ACHN (cell line): ENCODE measurements at regions not wholly inside any gene's neighbourhood (a gene's known extent, or its start where the extent isn't known, plus 50 kb on each side); places are given as distances from the start of the nearest gene placed in this dataset.

Experiments
- DNase-seq: peaks from one replicate; pipeline ENCODE4 v3.0.0-alpha.2; 2015
- in situ Hi-C: cut with HindIII; loops from 2 replicates; pipeline ENCODE4 v1.10.0; 2017; ENCODE audit warnings: low sequenced_read_pairs, low pct_ligation_motif_present, low pct_unique_long_range_greater_than_20kb

DNA sequence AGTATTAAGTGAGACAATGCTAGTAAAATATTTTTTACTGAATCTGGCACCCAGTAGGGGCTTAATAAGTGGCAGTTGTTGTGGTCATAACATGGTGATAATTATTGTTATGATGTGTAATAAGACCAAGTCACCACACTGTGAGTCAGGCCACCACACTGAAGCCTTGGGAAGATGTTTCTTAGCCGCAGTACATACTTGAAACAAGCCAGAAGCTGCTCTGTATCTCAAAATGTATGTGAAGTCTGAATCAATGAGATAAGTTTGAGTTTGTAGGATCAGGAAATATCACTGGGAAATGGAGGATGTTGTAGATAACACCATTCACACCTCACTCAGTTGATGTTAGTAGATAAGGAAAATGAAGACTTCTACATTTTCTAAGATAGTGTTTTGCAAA is 51.3 kb upstream of the PTPN3 start:
- no peak for DNase-seq
- in situ Hi-C loops: no loop called here

DNA sequence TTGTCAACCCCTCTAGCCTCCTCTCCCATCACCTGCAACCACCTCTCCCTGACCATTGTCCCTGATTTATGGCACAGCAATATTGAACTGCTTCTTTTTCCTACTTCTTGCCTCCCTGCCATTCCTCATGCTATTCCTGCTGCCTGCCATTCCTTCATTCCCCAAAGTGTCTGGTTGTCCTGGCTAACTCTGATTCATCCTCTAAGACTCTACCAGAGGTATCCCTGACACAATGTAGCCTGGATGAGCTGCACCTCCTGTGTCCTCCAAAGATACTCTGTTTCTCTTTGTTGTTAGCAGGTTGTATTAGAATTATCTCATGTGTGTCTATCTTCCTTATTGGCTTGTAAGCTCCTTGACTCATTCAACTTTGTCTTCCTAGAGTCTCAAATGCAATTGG is 53.5 kb upstream of the PTPN3 start:
- in situ Hi-C loops: no loop called here
- no peak for DNase-seq

DNA sequence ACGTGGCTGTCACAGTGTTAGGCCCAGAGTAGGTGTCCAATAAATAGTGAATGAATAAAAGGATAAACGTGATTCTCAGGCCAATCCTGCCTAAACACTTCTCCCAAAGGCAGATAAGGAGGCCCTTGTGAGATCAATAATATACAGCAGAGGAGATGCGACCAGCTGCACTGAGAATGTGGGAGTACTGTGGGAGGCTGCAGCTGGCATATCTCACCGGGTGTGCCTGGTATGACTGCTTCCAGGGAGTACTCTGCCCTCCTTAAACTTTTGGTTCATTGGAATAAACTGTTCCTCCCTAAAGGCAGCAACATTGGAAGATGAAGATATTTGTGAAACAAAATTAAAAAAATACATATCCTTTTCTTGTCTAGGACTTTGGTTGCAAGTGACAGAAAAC is 57.1 kb upstream of the PTPN3 start:
- in situ Hi-C loops: no loop called here

DNA sequence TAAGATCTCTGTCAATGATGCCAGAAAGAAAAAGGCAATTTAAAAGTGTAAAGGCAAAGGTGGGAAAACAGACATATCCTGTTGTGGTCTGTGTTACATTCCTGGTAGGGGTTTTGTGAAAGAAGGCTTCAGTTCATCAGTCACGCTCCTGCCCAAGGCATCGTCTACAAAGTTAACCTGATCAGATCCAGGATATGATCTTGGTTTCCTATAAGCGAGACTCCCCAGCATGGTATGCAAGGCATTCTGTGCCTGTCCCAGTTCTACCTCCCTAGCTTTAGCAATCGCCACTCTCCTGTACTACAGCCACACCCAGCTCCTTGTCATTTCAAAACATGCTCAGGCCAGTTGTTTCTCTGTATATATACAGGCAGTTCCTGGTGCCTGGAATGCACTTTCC is 58.0 kb upstream of the PTPN3 start:
- in situ Hi-C loops: no loop called here
- DNase-seq: no peak

More for the DNA sequence above, 57.1 kb upstream of the PTPN3 start:
- no peak for DNase-seq

DNA sequence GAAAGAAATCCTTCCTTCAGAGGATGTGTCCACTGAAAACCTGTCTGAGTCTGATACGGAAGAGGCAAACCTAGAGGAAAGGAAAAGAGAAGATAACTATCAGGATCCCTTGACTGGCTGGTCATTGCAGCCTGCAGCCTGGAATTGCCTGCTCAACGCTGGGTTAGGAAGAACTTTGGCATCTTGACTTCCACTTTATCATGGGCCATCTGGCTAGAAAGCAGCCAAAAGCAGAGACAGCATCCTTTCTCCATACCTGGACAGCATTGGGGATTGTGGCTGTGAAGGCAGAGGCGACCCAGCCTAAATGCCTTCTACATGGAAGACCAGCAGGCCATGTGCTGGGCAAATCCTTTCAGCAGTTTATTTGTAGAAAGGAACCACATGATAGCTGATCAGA is 58.7 kb upstream of the PTPN3 start:
- in situ Hi-C loops: no loop called here
- no peak for DNase-seq

DNA sequence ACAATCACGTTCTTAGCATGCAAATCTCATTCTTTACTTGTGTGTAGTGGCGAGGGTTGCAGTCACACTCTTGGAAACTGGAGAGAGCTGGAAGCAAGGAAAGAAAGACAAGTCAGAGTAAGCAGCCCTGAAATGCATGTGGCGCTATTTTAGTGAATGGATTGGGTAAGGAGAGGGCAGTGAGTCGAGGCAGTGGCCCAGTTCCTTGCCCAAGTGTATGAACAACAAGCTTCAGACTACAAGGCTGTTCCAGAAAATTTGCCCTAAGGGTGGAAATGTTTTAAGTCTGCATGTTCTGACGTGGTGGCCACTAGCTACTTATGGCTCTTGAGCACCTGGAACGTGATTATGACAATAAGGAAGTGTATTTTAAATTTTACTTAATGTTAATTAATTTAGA is 59.4 kb upstream of the PTPN3 start:
- no peak for DNase-seq
- in situ Hi-C loops: no loop called here

DNA sequence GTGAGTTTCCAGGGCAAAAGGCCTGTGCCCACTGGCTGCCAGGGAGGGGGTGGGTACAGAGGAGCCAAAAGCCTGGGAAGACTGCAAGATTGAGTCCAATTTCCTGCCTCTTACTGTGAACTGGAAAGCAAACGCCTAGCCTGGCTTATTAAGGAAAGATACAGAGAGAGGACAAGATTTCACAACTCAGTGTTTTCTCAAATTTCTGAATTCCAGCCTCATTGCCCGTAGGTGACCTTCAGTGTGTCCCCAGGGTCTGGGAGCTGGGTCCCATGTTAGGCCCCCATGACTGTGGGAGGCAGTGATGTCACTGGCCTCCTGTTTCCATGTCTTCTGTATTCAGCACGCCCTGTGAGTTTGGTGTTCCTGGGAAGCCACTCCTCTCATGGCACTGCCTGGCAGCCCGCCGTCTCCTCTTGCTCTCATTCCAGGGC is 60.6 kb upstream of the PTPN3 start:
- in situ Hi-C loops: no loop called here
- DNase-seq: no peak

DNA sequence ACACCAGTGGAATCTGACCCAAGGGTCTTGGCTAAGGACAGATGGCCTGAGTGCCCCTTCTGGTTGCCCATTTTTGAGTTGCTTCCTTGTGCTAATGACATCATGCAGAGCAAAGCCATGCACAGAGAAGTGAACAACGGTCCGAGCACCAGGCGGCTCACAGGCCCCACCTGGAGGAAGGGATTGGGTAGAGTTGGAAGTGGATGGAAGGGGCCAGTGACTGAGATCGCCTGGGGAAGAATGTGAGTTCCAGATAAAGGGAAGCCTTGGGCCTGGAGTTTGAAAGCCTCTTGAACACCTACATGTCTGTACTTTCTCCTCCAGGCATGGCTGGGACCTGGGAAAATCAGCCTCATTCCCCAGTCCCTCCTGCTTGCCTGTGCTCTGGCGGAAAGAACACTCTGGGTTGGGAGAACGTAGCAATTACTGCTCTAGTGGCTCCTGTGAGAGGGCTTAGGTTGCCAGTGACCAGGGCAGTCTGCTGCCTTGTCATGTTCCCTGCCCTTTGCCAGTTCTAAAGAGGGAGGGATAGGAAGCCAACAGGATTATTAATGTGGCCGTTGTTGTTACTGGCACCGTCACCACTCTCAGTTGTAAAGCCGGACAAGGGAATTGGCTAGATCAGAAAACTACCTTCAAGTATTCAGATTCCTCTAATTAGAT is 62.5 kb upstream of the PTPN3 start:
- no peak for DNase-seq
- in situ Hi-C loops: no loop called here

DNA sequence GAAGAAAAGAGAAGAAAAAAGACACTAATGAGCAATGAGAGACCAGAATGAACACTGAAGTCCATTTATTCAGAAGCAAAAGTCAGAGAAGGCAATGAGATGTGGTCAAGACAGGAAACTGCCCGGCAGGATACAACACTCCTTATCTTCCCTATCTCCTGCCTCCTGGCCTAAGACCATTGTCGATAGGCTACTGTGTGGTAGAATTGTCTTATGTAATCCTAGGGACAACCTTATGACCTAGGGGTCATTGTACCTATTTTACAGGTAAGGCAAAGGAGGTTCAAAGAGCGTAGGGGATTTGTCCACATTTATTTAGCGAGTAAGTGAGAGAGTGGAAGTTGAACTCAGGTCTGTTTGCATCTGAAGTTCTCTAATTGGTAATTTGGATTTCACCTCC is 63.0 kb upstream of the PTPN3 start:
- no peak for DNase-seq
- in situ Hi-C loops: no loop called here

DNA sequence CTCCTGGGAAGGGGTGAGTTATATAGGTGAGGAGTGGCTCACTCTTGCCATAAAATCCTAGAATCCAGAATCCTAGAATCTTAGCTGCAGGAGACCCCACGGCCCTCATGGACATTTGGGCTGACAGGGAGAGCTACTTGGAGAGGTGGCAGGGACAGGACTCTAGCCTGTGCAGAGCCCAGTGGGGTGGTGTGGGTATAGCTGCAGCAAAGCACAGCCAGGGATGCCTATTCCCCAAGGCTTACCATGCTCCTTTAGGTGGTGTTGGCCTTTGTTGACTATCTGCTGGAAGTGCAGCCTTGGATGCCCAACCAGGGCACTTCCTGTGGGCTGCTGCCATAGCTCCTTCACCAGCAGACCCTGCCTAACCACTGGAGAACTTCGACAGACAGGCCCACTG is 70.0 kb upstream of the PTPN3 start:
- no peak for DNase-seq
- in situ Hi-C loops: no loop called here

DNA sequence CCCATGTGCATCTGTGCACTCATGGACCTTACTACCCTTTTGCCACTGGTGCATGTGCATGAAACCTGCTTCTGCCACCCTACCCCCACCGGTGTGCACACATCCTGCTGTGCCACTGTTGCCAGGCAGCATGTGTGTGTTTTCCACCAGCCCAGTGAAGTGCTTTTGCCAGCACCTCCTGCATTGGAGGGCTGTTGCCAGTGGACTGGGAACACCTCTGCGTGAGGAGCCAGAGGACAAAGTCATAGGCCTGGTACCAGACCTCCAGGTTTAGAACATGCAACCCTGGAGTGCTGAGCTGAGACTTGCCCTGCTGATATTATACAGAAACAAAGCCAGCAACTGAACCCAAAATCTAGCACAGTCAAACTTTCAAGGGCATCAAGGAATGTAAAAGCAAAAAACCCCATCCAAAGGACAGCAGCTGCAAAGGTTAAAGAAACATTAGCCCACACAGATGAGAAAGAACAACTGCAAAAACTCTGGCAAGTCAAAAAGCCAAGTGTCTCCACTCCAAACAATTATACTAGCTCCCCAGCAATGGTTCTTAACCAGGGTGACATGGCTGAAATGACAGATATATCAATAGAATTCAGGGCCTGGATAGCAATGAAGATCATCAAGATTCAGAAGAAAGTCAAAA is 70.6 kb upstream of the PTPN3 start:
- no peak for DNase-seq
- in situ Hi-C loops: no loop called here

DNA sequence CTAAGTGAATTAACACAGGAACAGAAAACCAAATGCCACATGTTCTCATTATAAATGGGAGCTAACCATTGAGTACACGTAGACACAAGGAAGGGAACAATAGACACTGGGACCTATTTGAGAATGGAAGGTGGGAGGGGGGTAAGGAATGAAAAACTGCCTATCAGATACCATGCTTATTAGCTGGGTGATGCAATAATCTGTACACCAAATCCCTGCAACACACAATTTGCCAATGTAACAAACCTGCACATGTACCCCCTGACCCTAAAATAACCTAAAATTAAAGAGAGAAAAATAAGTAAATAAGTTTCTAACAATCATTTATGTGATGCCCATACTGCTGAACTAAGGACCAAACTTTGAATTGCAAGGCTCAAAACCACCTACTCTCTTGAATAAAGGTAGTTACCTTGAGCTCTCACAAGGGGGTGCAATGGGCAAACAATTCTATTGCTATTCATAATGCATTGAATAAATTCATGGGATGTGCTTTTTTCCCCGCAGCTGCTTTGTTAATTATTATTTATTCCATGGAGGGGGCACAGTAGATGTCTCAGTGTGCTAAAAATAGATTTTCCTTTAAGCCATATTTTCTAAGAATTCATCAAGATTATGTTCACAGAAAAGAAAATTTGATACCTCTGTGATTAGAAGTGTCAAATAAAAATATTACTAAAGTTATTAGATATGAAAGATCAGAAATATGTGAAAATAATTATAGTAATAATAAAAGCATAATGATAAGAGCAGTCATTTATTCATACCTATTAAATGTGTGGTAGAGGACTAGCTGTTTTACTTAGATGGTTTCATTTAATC is 76.2 kb upstream of the PTPN3 start:
- peak; percentile 62 for DNase-seq
- in situ Hi-C loops: no loop called here

DNA sequence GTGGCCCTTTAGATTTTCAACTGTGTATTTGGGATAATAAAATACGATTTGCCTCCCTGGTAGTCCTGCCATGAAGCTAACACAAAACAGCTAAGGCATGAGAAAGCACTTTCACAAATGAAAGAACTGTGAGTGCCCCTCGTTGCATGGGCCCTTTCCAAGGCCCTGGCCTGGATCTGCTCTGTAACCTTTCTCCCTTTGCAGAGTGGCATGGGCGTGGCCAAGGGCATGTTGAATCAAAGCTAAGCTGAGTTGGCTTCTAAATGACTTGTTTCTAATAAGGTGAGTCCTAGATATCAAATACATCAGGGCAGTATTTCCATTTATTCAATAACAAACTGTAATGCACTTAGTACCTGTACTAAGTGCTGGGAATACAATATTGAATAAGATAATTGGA is 78.7 kb upstream of the PTPN3 start:
- in situ Hi-C loops: no loop called here
- no peak for DNase-seq

DNA sequence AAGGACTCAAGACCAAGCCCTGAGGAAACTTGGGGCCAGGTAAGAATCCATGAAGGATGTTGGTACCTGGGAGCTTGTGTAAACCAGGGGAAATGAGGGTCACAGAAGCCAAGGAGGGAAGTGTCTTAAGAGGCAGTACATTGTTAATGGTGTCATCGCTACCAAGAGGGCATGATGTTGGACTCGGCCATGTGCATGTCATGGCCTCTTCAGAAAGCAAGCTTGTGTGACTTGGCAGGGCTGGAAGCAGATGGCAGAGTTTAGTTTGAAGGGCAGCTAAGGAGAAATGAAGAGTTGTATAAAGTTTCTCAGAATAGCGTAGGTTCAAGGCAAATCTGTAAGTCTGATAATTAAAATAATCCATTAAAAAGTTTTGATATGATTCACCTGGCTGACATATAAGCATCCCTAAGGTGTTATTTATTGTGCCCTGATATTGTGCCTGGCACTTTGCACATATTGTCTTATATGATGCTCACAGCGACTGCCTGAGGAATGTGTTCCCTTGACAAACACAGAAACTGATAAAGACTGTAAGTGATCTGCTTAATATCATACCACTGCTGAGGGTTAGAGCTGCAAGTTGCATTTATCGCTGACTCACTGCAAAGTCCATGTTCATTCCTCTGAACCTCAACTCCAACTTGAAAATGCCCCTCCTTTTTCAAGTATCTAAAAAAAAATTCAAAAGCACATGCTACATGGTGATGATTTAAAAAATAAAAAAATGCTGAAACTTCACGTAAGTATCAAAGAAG is 81.3 kb upstream of the PTPN3 start:
- DNase-seq: no peak
- in situ Hi-C loops: no loop called here

DNA sequence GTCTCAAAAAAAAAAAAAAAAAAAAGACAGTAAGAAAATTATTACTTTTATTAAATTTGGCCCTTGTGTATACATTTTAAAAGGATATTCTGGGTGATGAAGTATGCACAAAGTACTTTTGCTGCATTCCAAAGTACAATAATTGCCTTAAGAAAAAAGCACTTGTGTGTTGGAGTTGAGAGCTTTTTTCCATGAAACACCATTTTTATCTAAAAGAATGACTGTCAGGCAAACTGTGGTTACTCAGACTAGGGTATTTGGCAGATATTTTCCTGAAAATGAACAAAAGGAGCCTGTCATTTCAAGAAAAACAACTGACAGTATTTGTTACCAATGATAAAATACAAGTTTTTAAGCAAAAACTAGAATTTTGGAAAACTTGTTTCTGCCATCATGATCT is 84.3 kb upstream of the PTPN3 start:
- DNase-seq: no peak
- in situ Hi-C loops: no loop called here

DNA sequence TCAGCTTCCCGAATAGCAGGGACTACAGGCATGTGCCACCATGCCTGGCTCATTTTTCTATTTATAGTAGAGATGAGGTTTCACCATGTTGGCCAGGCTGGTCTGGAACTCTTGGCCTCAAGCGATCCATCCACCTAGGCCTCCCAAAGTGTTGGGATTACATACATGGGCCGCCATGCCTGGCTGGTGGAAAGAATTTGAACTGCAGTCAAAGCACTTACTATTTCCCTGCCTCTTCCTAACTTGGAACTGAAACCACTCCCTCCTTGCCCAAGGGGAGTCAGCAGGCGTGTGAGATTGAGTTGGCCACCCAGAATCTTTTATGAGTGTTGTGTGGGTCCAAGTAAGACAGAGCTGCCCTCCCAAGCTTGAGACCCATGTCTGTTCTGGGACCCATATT is 86.1 kb upstream of the PTPN3 start:
- in situ Hi-C loops: no loop called here
- no peak for DNase-seq

DNA sequence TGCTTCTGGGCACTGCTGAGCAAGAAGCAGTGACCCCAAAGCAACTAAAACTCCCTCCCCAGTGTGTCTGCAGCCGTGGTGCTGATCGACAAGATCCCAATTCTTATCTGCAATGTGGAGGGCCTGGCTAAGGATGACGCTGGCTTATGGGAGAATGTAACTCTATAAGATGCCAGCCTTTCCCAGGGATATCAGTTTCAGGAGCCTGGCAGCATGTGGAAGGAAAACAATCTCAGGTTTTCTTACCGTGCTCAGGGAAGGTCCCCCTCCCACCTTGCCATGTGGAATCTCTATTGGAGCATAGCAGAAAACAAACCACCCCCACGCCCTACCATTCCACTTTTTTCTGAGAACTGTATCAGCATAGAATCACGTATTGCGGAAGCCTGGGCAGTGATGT is 87.7 kb upstream of the PTPN3 start:
- DNase-seq: no peak
- in situ Hi-C loops: no loop called here

DNA sequence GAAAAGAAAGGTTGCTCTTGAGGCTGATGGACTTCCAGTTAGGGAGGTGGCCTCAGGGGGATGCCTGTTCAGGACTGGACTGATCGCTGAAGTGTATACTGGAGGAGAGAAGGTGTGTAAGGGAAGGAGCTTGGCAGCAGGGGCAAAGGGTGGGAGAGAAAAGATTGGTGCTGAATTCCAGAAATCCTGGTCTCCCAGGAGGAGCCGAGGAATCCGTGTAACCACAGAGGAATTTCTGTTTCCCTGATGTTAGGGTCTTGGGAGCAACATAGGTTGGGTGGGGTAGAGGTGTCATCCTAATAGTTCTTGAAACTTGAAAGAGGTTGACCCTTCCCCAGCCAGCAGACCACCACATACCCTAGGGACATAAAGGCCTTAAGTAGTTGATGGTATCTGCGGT is 88.9 kb upstream of the PTPN3 start:
- in situ Hi-C loops: no loop called here

DNA sequence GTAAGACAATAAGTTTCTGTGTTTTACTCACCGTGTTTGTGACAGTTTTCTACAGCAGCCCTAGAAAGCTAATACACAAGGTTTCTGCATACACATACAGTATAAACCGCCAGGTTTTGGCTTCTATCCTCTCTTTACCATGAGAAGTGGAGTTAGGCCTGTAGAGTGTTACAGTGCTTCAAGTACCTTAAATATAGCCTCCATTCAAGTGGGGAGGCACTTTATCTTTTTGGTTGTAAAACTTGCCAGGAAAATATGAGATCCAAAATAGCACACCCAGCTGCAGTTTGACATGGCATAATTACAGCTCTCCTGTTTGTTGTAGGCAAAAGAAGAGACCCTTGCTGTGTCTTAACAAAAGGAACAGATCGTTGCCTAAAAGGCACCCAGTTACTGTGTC is 90.3 kb upstream of the PTPN3 start:
- in situ Hi-C loops: no loop called here
- DNase-seq: no peak

More for the DNA sequence above, 88.9 kb upstream of the PTPN3 start:
- no peak for DNase-seq
